Endodermal cell (in vitro differentiated cells): ENCODE measurements at regions not wholly inside any gene's neighbourhood (a gene's known extent, or its start where the extent isn't known, plus 50 kb on each side); places are given as distances from the start of the nearest gene placed in this dataset.

Experiments used
- DNase-seq: peaks from one replicate; pipeline ENCODE4 v3.0.0-alpha.2; 2017
- H3K27ac ChIP-seq: 2 replicates; pipeline ENCODE4 v1.5.1; 2013; ENCODE audit warnings: mild to moderate bottlenecking, low read depth, low read length, moderate library complexity
- H3K27me3 ChIP-seq: 2 replicates; pipeline ENCODE4 v1.6.1; 2013; ENCODE audit warnings: mild to moderate bottlenecking, low read length, moderate library complexity; ENCODE audit not compliant: insufficient read depth, control insufficient read depth, poor library complexity, severe bottlenecking
- H3K36me3 ChIP-seq: 2 replicates; pipeline ENCODE4 v1.7.0; 2013; ENCODE audit warnings: mild to moderate bottlenecking, low read length, moderate library complexity; ENCODE audit not compliant: control insufficient read depth, insufficient read depth
- H3K4me1 ChIP-seq: one replicate; pipeline ENCODE4 v1.7.0; 2013; ENCODE audit warnings: low read length; ENCODE audit not compliant: control insufficient read depth, insufficient read depth
- H3K4me3 ChIP-seq: 2 replicates; pipeline ENCODE4 v1.5.1; 2013; ENCODE audit warnings: mild to moderate bottlenecking, low read length, moderate library complexity
- H3K9ac ChIP-seq: 2 replicates; pipeline ENCODE4 v1.6.1; 2013; ENCODE audit warnings: mild to moderate bottlenecking, low read length, moderate library complexity; ENCODE audit not compliant: poor library complexity, severe bottlenecking; ENCODE audit errors: extremely low read depth
- H3K9me3 ChIP-seq: 2 replicates; pipeline ENCODE4 v1.6.1; 2013; ENCODE audit warnings: mild to moderate bottlenecking, low read length, moderate library complexity; ENCODE audit not compliant: control insufficient read depth
- H3K27ac Mint-ChIP-seq: 2 replicates; pipeline ENCODE4 v1.8.0; 2020; ENCODE audit warnings: mixed read lengths
- H3K27me3 Mint-ChIP-seq: 2 replicates; pipeline ENCODE4 v1.8.0; 2021; ENCODE audit warnings: mild to moderate bottlenecking, mixed read lengths; ENCODE audit not compliant: insufficient read depth
- H3K36me3 Mint-ChIP-seq: 2 replicates; pipeline ENCODE4 v1.8.0; 2020; ENCODE audit warnings: low read depth, mixed read lengths
- H3K4me1 Mint-ChIP-seq: 2 replicates; pipeline ENCODE4 v1.8.0; 2020; ENCODE audit warnings: mixed read lengths
- H3K4me3 Mint-ChIP-seq: 2 replicates; pipeline ENCODE4 v1.8.0; 2020; ENCODE audit warnings: mild to moderate bottlenecking, moderate library complexity, mixed read lengths
- H3K9me3 Mint-ChIP-seq: 2 replicates; pipeline ENCODE4 v1.8.0; 2020; ENCODE audit warnings: mild to moderate bottlenecking, mixed read lengths
- CTCF ChIP-seq: fragments of 200-600 bp; sonication (generic); conservative IDR thresholded peaks from 2 replicates; pipeline ENCODE4 v1.5.0; 2021; ENCODE audit warnings: antibody characterized with exemption, mild to moderate bottlenecking
- WGBS, 2 experiments: methylation state at CpG; one replicate each; pipeline versions ENCODE4 v1.1.5 to v1.1.7; 2013; ENCODE audit warnings: missing lambda C conversion rate in 2 of 2, mixed read lengths in 1 of 2; ENCODE audit not compliant: insufficient coverage in 1 of 2, insufficient read length in 1 of 2; 5-methylcytosine and 5-hydroxymethylcytosine counted together

GRCh38 chrX:6674734-6675133 lies 139.8 kb upstream of the VCX3A start:
- Histone ChIP-seq H3K36me3 (no peaks in the 10 kb centered on the region), H3K4me1 (no peaks in the 10 kb centered on the region), H3K9ac (no peak overlapping the region), H3K27me3 (no peaks in the 10 kb centered on the region), H3K4me3 (no peak overlapping the region), H3K9me3 (no peaks in the 10 kb centered on the region), H3K27ac (no peak overlapping the region)
- Mint-ChIP-seq H3K36me3 (no peaks in the 10 kb centered on the region), H3K4me3 (no peak overlapping the region), H3K9me3 (no peaks in the 10 kb centered on the region), H3K27ac (no peak overlapping the region), H3K27me3 (no peaks in the 10 kb centered on the region), H3K4me1 (peaks cover 20% of the 10 kb centered on the region)
- 96 to 100% methylated on average over 1 to 4 of the region's 4 CpGs for WGBS, 2 experiments
- DNase-seq, result no peak
- TF ChIP-seq CTCF, result no peak

- no peak overlapping the region for H3K27ac ChIP-seq
- no peak for DNase-seq
- H3K4me3 ChIP-seq, result no peak overlapping the region
- Mint-ChIP-seq H3K27ac (no peak overlapping the region), H3K27me3 (no peaks in the 10 kb centered on the region), H3K4me3 (no peak overlapping the region), H3K36me3 (peaks cover 5% of the 10 kb centered on the region), H3K9me3 (peaks cover 21% of the 10 kb centered on the region), H3K4me1 (no peaks in the 10 kb centered on the region)
- H3K4me1 ChIP-seq, result no peaks in the 10 kb centered on the region
- TF ChIP-seq CTCF, result no peak
- peaks cover 4% of the 10 kb centered on the region for H3K9me3 ChIP-seq
- H3K9ac ChIP-seq, result no peak overlapping the region
- H3K36me3 ChIP-seq, result no peaks in the 10 kb centered on the region
- H3K27me3 ChIP-seq, result no peaks in the 10 kb centered on the region
- WGBS, 2 experiments, result 92 to 100% methylated on average over 2 to 5 of the region's 5 CpGs
Observed at GRCh38 chrX:6667048-6667768, 132.3 kb upstream of the VCX3A start.

- Mint-ChIP-seq H3K4me1 (no peaks in the 10 kb centered on the region), H3K9me3 (peaks cover 21% of the 10 kb centered on the region), H3K4me3 (no peak overlapping the region), H3K36me3 (peaks cover 5% of the 10 kb centered on the region), H3K27ac (no peak overlapping the region), H3K27me3 (no peaks in the 10 kb centered on the region)
- H3K9ac ChIP-seq, result no peak overlapping the region
- no peaks in the 10 kb centered on the region for H3K27me3 ChIP-seq
- H3K9me3 ChIP-seq, result peaks cover 4% of the 10 kb centered on the region
- no peak overlapping the region for H3K4me3 ChIP-seq
- 93 to 100% methylated on average over 1 to 2 of the region's 2 CpGs for WGBS, 2 experiments
- no peaks in the 10 kb centered on the region for H3K36me3 ChIP-seq
- H3K27ac ChIP-seq, result no peak overlapping the region
- no peaks in the 10 kb centered on the region for H3K4me1 ChIP-seq
- no peak for DNase-seq
- TF ChIP-seq CTCF, result no peak
Observed at GRCh38 chrX:6666624-6667023, 131.7 kb upstream of the VCX3A start.
